Lower leg skin (tissue), 3 donors: ENCODE measurements at regions not wholly inside any gene's neighbourhood (a gene's known extent, or its start where the extent isn't known, plus 50 kb on each side); places are given as distances from the start of the nearest gene placed in this dataset.

ENCODE experiments used
- CTCF ChIP-seq, 3 donors: fragments of 450-650 bp; IDR thresholded peaks; one replicate each; pipeline ENCODE4 v1.5.1; 2016; ENCODE audit warnings: antibody characterized with exemption in 3 of 3, mild to moderate bottlenecking in 3 of 3, moderate library complexity in 2 of 3
- POLR2A ChIP-seq, 2 donors: fragments of 450-650 bp; IDR thresholded peaks; one replicate each; pipeline ENCODE4 v1.6.1; 2016 to 2017; ENCODE audit warnings: antibody characterized with exemption in 2 of 2, mild to moderate bottlenecking in 1 of 2, moderate library complexity in 1 of 2

- no peak for TF ChIP-seq CTCF (IDR thresholded peaks at IDR 0.05)
- TF ChIP-seq POLR2A (IDR thresholded peaks at IDR 0.05) = no peak
Measured at GRCh38 chr12:92602930-92603623, 99.7 kb upstream of the PLEKHG7 start.
